Brain microvascular endothelial cell (primary cell): ENCODE measurements at regions not wholly inside any gene's neighbourhood (a gene's known extent, or its start where the extent isn't known, plus 50 kb on each side); places are given as distances from the start of the nearest gene placed in this dataset.
A peak's percentile ranks its signal among the peaks of the same experiment; 100 is the strongest.

Experiments
- DNase-seq: peaks from one replicate; pipeline ENCODE4 v3.0.0-alpha.2; 2020
- H3K27ac ChIP-seq: fragments of 250-450 bp; sonication (Bioruptor Pico); 2 replicates; pipeline ENCODE4 v1.5.1; 2020; ENCODE audit warnings: mild to moderate bottlenecking, moderate library complexity
- H3K27me3 ChIP-seq: fragments of 250-450 bp; sonication (Bioruptor Pico); replicated peaks from 2 replicates; pipeline ENCODE4 v1.5.1; 2020; ENCODE audit warnings: mild to moderate bottlenecking
- H3K36me3 ChIP-seq: fragments of 250-450 bp; sonication (Bioruptor Pico); replicated peaks from 2 replicates; pipeline ENCODE4 v1.5.1; 2020; ENCODE audit warnings: mild to moderate bottlenecking
- H3K4me3 ChIP-seq: 2 replicates; pipeline ENCODE4 v1.5.1; 2011; ENCODE audit warnings: low read depth, mild to moderate bottlenecking, control low read depth, low read length, moderate library complexity
- CTCF ChIP-seq: IDR thresholded peaks from 2 replicates; pipeline ENCODE4 v1.5.1; 2011; ENCODE audit warnings: low read depth, mild to moderate bottlenecking, moderate library complexity, low read length, control low read depth, inconsistent platforms; ENCODE audit errors: missing control alignments
- in situ Hi-C: cut with HindIII; loops from 2 replicates; pipeline ENCODE4 v1.10.0; 2017; ENCODE audit warnings: low sequenced_read_pairs, low pct_ligation_motif_present

- in situ Hi-C loops: no loop called here
- no peak overlapping the region for H3K4me3 ChIP-seq
- H3K27me3 ChIP-seq: no peaks in the 10 kb centered on the region
- H3K27ac ChIP-seq: no peak overlapping the region
- TF ChIP-seq CTCF: no peak
- H3K36me3 ChIP-seq: no peaks in the 10 kb centered on the region
- no peak for DNase-seq
Observed at GRCh38 chr5:57828221-57828620, 345.6 kb upstream of the ACTBL2 start.

DNA sequence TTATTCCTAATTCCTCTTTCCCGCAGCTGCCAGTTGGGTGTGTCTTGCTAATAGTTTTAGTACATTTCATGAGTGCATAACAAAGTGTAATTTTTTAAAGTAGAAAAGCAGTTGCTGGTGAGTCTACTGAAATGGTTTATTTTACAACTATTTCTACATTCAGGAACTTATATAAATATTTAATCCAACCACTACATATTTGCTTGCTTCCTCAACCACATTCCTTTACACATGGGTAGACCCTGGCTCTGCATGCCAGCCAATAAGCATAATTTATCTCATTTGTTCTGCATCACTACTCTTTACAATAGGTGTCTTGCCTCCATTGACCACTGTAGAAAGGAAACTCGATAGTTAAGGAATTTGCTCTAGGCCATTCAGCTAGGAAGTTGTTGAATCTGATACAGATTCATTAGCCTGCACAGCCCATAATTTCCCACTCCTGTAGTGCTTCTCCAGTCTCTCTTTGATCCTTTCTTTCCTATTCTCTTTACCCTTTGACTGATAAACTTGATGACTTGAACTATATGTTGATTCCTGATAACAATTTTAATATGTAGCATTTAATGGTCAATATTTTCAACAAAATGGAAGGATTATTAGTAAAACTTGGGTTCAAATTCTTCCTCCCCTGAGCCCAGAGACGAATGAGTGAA is 342.5 kb upstream of the ACTBL2 start:
- no peaks in the 10 kb centered on the region for H3K36me3 ChIP-seq
- no peak overlapping the region for H3K4me3 ChIP-seq
- H3K27me3 ChIP-seq: no peaks in the 10 kb centered on the region
- TF ChIP-seq CTCF: no peak
- in situ Hi-C loops: no loop called here
- H3K27ac ChIP-seq: peak overlapping the region; percentile 72
- peak; percentile 58 for DNase-seq

DNA sequence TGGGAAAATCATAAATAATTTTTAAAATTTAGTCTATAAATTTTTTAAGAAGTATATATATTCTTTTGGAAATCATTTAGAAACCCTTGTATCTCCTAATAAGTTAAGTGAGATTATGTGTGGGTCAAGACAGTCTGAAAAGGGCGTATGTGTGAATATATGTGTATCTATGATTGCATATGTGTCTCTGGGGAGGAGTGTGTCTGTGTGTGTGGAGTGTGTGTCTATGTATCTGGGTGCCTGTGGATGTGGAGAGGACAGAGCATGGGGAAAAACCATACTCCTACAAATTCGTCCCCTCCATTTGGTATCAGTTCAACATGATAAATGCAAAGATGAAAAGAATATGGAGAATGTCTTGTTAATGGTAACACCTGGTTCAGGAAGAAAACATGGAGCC is 342.0 kb upstream of the ACTBL2 start:
- no peak overlapping the region for H3K4me3 ChIP-seq
- no peak for DNase-seq
- H3K36me3 ChIP-seq: no peaks in the 10 kb centered on the region
- in situ Hi-C loops: no loop called here
- no peaks in the 10 kb centered on the region for H3K27me3 ChIP-seq
- TF ChIP-seq CTCF: no peak
- peak overlapping the region; percentile 72 for H3K27ac ChIP-seq

DNA sequence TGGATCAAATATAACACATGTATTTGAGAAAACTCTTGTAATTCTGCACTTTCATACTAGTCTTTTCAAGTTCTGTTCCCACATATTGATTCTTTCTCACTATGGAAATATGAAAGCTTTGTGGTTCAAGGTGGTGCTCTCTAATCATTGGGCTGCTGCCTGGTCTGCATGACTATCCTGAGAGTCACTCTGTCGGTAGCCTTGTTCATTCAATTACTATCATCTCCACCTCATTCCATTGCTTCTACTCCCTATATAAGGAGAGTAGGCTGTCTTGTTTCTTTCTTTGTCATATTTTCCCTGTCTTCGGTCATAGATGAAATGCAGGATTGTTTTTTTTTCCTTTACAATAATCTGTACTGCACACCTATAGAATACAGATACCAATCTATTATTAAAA is 341.4 kb upstream of the ACTBL2 start:
- no peaks in the 10 kb centered on the region for H3K27me3 ChIP-seq
- no peak overlapping the region for H3K4me3 ChIP-seq
- TF ChIP-seq CTCF: no peak
- in situ Hi-C loops: no loop called here
- DNase-seq: peak; percentile 82
- peak overlapping the region; percentile 72 for H3K27ac ChIP-seq
- H3K36me3 ChIP-seq: no peaks in the 10 kb centered on the region

- Histone ChIP-seq H3K4me3 (no peak overlapping the region), H3K27me3 (no peaks in the 10 kb centered on the region), H3K36me3 (no peaks in the 10 kb centered on the region), H3K27ac (no peak overlapping the region)
- DNase-seq: no peak
- no peak for TF ChIP-seq CTCF
- in situ Hi-C loops: no loop called here
Observed at GRCh38 chr5:57822651-57823050, 340.0 kb upstream of the ACTBL2 start.

GRCh38 chr5:57818397-57818796 is 335.8 kb upstream of the ACTBL2 start:
- no peak for DNase-seq
- no peak overlapping the region for H3K4me3 ChIP-seq
- H3K27me3 ChIP-seq: no peaks in the 10 kb centered on the region
- in situ Hi-C loops: no loop called here
- no peak for TF ChIP-seq CTCF
- H3K36me3 ChIP-seq: no peaks in the 10 kb centered on the region
- no peak overlapping the region for H3K27ac ChIP-seq
